ENCODE measurements at regions not wholly inside any gene's neighbourhood (a gene's known extent, or its start where the extent isn't known, plus 50 kb on each side); places are given as distances from the start of the nearest gene placed in this dataset.

DNA sequence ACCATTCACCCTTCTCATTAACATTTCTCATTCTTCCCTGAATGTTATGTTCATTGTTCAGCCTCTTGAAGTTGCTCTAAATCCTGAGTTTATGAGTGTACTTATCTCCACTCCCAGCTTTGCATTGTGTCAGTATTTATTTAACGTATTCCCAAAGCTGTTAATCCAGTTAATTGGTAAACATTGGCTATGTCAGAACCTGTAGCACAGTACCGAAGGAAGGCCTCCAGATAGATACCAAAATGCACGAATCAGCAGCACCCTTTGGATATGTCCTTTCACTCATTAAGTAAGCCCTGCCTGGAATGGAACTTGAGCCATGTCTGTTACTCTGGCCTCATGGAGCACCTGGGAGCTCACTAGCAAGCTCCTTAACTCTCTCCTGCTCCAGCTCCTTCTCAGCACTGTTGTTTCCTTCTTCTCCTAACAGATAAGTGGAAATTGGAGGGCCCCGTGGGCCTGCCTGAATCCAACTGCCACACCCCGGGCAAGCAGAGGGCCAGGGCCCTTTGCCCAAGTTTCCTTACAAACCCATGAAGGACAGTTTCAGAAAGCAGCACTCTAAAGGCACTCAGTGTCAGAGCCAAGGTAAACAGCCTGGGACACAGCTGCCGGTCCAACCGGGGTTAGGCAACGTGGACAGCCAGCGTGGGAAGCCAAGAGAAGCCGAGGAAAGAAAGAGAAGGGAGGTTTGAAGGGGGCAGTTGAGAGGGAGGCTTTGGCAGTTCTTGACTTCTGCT is 155.0 kb upstream of the SERP2 start (continued):
- no peak for TF ChIP-seq ZNF513 (tag by site-specific recombination; IDR thresholded peaks at IDR 0.05)
- peak; percentile 66 for TF ChIP-seq GLI2 (tag by site-specific recombination; IDR thresholded peaks at IDR 0.05; ENCODE audit: borderline replicate concordance, low read depth)

DNA sequence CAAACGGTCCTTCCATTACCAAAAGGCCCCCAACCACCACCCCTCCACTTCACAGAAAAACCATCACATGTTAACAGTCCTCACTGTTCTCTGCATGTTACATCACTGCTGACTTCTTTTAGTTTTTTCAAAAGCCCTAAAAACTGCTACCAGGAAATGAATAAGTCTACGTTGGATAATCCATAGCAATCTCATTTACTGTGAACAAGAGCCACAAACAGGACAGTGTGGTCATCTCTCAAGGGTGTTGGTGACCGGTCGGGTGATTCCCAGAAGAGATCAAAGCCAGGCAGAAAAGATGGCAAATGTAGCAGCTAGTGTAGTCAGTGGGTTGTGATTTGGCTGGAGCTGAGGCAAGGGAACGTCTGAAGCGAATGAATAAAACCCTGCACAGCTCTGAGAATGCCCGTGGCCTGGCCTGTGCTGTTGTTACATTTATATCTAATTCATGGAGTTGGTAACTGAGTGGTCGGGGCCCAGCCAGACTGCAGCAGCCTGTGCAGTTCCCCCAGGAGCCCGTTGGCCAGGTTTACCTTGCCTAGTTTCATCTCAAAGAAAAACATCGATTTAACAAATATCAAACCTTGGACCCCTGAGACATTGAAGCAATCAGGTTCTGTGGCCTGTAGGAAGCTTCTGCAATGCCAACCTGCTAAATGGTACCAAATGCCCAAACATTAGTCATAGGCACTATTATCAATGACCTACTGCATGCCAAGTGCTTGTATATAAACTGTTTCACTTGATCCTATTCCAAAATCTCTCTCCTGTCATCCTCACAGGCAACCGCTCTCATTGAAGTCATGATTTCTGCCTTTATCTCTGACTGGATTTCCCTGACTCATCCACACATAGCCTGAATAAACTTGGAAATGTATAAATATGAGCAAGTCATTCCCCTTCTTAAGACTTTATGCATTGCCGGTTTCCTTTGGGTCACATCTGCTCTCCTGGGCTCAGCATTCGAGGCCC is 153.8 kb upstream of the SERP2 start:
- Histone ChIP-seq H3K4me1 (ENCODE audit: control insufficient read depth, insufficient read depth, low read length) (peaks cover 17% of the 10 kb centered on the region), H3K9me3 (ENCODE audit: control insufficient read depth, insufficient read depth, low read depth, low read length) (no peaks in the 10 kb centered on the region), H3K36me3 (ENCODE audit: control insufficient read depth in 2 of 2, insufficient read depth in 1 of 2, low read length in 2 of 2) (no peaks in the 10 kb centered on the region), H3K4me3 (ENCODE audit: low read depth, low read length) (no peak overlapping the region), H3K27ac (ENCODE audit: extremely low read depth, low read depth, low read length) (no peak overlapping the region)
- CTCF ChIA-PET = no interaction called here
- POLR2A ChIA-PET = no interaction called here
- TF ChIP-seq ZNF221 (tag by site-specific recombination; IDR thresholded peaks at IDR 0.05; ENCODE audit: borderline replicate concordance) (no peak), FEZF1 (tag by site-specific recombination; IDR thresholded peaks at IDR 0.05) (0 out of 2 replicates have a peak, but pooled peaks have one; percentile 19)
- TF ChIP-seq, protein P1, sequence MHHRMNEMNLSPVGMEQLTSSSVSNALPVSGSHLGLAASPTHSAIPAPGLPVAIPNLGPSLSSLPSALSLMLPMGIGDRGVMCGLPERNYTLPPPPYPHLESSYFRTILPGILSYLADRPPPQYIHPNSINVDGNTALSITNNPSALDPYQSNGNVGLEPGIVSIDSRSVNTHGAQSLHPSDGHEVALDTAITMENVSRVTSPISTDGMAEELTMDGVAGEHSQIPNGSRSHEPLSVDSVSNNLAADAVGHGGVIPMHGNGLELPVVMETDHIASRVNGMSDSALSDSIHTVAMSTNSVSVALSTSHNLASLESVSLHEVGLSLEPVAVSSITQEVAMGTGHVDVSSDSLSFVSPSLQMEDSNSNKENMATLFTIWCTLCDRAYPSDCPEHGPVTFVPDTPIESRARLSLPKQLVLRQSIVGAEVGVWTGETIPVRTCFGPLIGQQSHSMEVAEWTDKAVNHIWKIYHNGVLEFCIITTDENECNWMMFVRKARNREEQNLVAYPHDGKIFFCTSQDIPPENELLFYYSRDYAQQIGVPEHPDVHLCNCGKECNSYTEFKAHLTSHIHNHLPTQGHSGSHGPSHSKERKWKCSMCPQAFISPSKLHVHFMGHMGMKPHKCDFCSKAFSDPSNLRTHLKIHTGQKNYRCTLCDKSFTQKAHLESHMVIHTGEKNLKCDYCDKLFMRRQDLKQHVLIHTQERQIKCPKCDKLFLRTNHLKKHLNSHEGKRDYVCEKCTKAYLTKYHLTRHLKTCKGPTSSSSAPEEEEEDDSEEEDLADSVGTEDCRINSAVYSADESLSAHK (tag by site-specific recombination; IDR thresholded peaks at IDR 0.05) = peak; percentile 43; the same call in 1 of the 2 replicates

DNA sequence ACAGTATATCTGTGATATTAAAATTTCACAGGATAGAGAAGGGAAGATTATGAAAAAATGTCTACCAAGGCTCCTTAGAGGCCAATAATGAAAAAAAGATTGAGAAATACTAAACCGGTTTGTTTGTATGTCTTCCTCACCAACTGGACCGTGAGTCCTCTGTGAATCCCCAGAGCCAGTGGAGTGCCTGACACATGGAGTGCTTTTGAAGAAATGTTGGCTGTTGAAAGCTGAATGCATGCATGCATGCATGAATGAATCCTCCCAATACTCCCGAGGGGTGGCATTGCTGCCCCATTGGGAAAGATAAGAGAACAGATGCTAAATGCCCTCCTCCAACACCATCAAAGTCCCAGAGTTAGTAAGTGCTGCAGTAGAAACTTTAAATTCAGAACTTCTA is 152.7 kb upstream of the SERP2 start:
- no peak overlapping the region for H3K4me3 ChIP-seq (ENCODE audit: low read depth, low read length)
- CTCF ChIA-PET = no interaction called here
- no peaks in the 10 kb centered on the region for H3K9me3 ChIP-seq (ENCODE audit: control insufficient read depth, insufficient read depth, low read depth, low read length)
- H3K27ac ChIP-seq (ENCODE audit: extremely low read depth, low read depth, low read length) = no peak overlapping the region
- TF ChIP-seq ZBTB44 (tag by site-specific recombination; IDR thresholded peaks at IDR 0.05) (peak; percentile 95), WT1 (tag by site-specific recombination; IDR thresholded peaks at IDR 0.05) (peak; percentile 41; the same call in 1 of the 2 replicates), ZIC2 (tag by site-specific recombination; IDR thresholded peaks at IDR 0.05) (0 out of 2 replicates have a peak, but pooled peaks have one; percentile 17), ZNF114 (tag by site-specific recombination; IDR thresholded peaks at IDR 0.05) (no peak), ZNF335 (tag by site-specific recombination; conservative IDR thresholded peaks at IDR 0.05) (no peak)
- H3K36me3 ChIP-seq (ENCODE audit: control insufficient read depth in 2 of 2, insufficient read depth in 1 of 2, low read length in 2 of 2) = no peaks in the 10 kb centered on the region
- POLR2A ChIA-PET = no interaction called here
- peaks cover 17% of the 10 kb centered on the region for H3K4me1 ChIP-seq (ENCODE audit: control insufficient read depth, insufficient read depth, low read length)

GRCh38 chr13:44221657-44222056 is 152.0 kb upstream of the SERP2 start:
- ChIA-PET POLR2A (no interaction called here), CTCF (no interaction called here)
- no peak overlapping the region for H3K4me3 ChIP-seq (ENCODE audit: low read depth, low read length)
- no peak for TF ChIP-seq ZNF623 (tag by site-specific recombination; IDR thresholded peaks at IDR 0.05)
- no peak for TF ChIP-seq GLIS2 (tag by site-specific recombination; IDR thresholded peaks at IDR 0.05)
- TF ChIP-seq AEBP2 (tag by site-specific recombination; IDR thresholded peaks at IDR 0.05; ENCODE audit: borderline replicate concordance) = no peak
- no peak for TF ChIP-seq MZF1 (tag by site-specific recombination; IDR thresholded peaks at IDR 0.05; ENCODE audit: borderline replicate concordance)
- TF ChIP-seq ZNF391 (tag by site-specific recombination; IDR thresholded peaks at IDR 0.05; ENCODE audit: borderline replicate concordance, low read depth) = no peak
- no peak for TF ChIP-seq ZBTB17 (tag by site-specific recombination; IDR thresholded peaks at IDR 0.05)
- no peak for TF ChIP-seq ZFP37 (tag by site-specific recombination; IDR thresholded peaks at IDR 0.05)
- no peak for TF ChIP-seq ZBTB44 (tag by site-specific recombination; IDR thresholded peaks at IDR 0.05)
- no peak for TF ChIP-seq ZNF677 (tag by site-specific recombination; IDR thresholded peaks at IDR 0.05)

More at GRCh38 chr13:44221657-44222056, 152.0 kb upstream of the SERP2 start:
- Histone ChIP-seq H3K9me3 (ENCODE audit: control insufficient read depth, insufficient read depth, low read depth, low read length) (no peaks in the 10 kb centered on the region), H3K27ac (ENCODE audit: extremely low read depth, low read depth, low read length) (no peak overlapping the region), H3K36me3 (ENCODE audit: control insufficient read depth in 2 of 2, insufficient read depth in 1 of 2, low read length in 2 of 2) (no peaks in the 10 kb centered on the region), H3K4me1 (ENCODE audit: control insufficient read depth, insufficient read depth, low read length) (peaks cover 17% of the 10 kb centered on the region)
